Liver (tissue), 8 donors: ENCODE measurements at regions not wholly inside any gene's neighbourhood (a gene's known extent, or its start where the extent isn't known, plus 50 kb on each side); places are given as distances from the start of the nearest gene placed in this dataset.

Source experiments
- DNase-seq: peaks from one replicate; pipeline ENCODE4 v3.0.0-alpha.2; 2017; ENCODE audit warnings: low spot score
- H3K27ac ChIP-seq, 2 donors: one replicate each; pipeline ENCODE4 v1.7.0; 2013; ENCODE audit warnings: inconsistent platforms in 2 of 2, low read length in 2 of 2, control low read depth in 1 of 2, low read depth in 1 of 2, mild to moderate bottlenecking in 1 of 2
- H3K27me3 ChIP-seq, 4 donors: one replicate each; pipeline versions ENCODE4 v1.6.1 to v1.7.0; 2013; ENCODE audit warnings: low read length in 3 of 4, inconsistent platforms in 1 of 4, mild to moderate bottlenecking in 1 of 4, moderate library complexity in 1 of 4; ENCODE audit not compliant: control insufficient read depth in 4 of 4, insufficient read depth in 4 of 4
- H3K36me3 ChIP-seq, 4 donors: one replicate each; pipeline versions ENCODE4 v1.6.1 to v1.7.0; 2013; ENCODE audit warnings: low read length in 3 of 4, mild to moderate bottlenecking in 3 of 4, low read depth in 1 of 4, moderate library complexity in 1 of 4; ENCODE audit not compliant: control insufficient read depth in 4 of 4, insufficient read depth in 3 of 4
- H3K4me1 ChIP-seq, 4 donors: one replicate each; pipeline versions ENCODE4 v1.6.1 to v1.7.0; 2013; ENCODE audit warnings: low read length in 3 of 4, mild to moderate bottlenecking in 3 of 4, moderate library complexity in 1 of 4; ENCODE audit not compliant: control insufficient read depth in 4 of 4, insufficient read depth in 4 of 4
- H3K4me3 ChIP-seq, 3 donors: one replicate each; pipeline versions ENCODE4 v1.6.1 to v1.7.0; 2013; ENCODE audit warnings: low read length in 3 of 3, control low read depth in 1 of 3, low read depth in 1 of 3, mild to moderate bottlenecking in 1 of 3
- H3K9ac ChIP-seq, 2 donors: one replicate each; pipeline ENCODE4 v1.7.0; 2013; ENCODE audit warnings: low read length in 2 of 2, mild to moderate bottlenecking in 2 of 2, moderate library complexity in 2 of 2, control low read depth in 1 of 2, low read depth in 1 of 2
- H3K9me3 ChIP-seq, 4 donors: one replicate each; pipeline versions ENCODE4 v1.6.1 to v1.7.0; 2013; ENCODE audit warnings: low read length in 3 of 4; ENCODE audit not compliant: control insufficient read depth in 4 of 4
- ATF3 ChIP-seq: IDR thresholded peaks from 2 replicates; pipeline ENCODE4 v1.6.1; 2016; ENCODE audit warnings: antibody characterized with exemption
- CTCF ChIP-seq: fragments of 150-350 bp; IDR thresholded peaks from 2 replicates; pipeline ENCODE4 v1.5.1; 2017; ENCODE audit warnings: improper control_type of control experiment, low read depth, low read length; ENCODE audit not compliant: missing input control
- EGR1 ChIP-seq, 2 donors: IDR thresholded peaks; 2 replicates each; pipeline ENCODE4 v1.6.1; 2016 to 2018; ENCODE audit warnings: antibody characterized with exemption in 2 of 2, low read depth in 2 of 2
- FOXA1 ChIP-seq: IDR thresholded peaks from 2 replicates; pipeline ENCODE4 v1.6.1; 2016; ENCODE audit warnings: antibody characterized with exemption
- FOXA2 ChIP-seq: IDR thresholded peaks from 2 replicates; pipeline ENCODE4 v1.6.1; 2016; ENCODE audit warnings: antibody characterized with exemption
- GABPA ChIP-seq, 2 donors: IDR thresholded peaks in 1 of 2; conservative IDR thresholded peaks in 1 of 2; 2 replicates each; pipeline ENCODE4 v1.6.1; 2016; ENCODE audit warnings: antibody characterized with exemption in 2 of 2, mild to moderate bottlenecking in 1 of 2, moderate library complexity in 1 of 2
- HNF4A ChIP-seq, 2 donors: conservative IDR thresholded peaks; 2 replicates each; pipeline ENCODE4 v1.6.1; 2016; ENCODE audit warnings: antibody characterized with exemption in 2 of 2, mild to moderate bottlenecking in 2 of 2
- HNF4G ChIP-seq: IDR thresholded peaks from 2 replicates; pipeline ENCODE4 v1.6.1; 2016; ENCODE audit warnings: antibody characterized with exemption
- JUND ChIP-seq, 2 donors: IDR thresholded peaks; 2 replicates each; pipeline ENCODE4 v1.6.1; 2016; ENCODE audit warnings: antibody characterized with exemption in 2 of 2
- MAX ChIP-seq: IDR thresholded peaks from 2 replicates; pipeline ENCODE4 v1.6.1; 2016; ENCODE audit warnings: antibody characterized with exemption
- NR2F2 ChIP-seq: IDR thresholded peaks from 2 replicates; pipeline ENCODE4 v1.6.1; 2016; ENCODE audit warnings: antibody characterized with exemption
- RAD21 ChIP-seq, 2 donors: IDR thresholded peaks; 2 replicates each; pipeline ENCODE4 v1.6.1; 2016; ENCODE audit warnings: antibody characterized with exemption in 2 of 2, mild to moderate bottlenecking in 2 of 2
- REST ChIP-seq: IDR thresholded peaks from 2 replicates; pipeline ENCODE4 v1.6.1; 2016; ENCODE audit warnings: antibody characterized with exemption, mild to moderate bottlenecking
- RXRA ChIP-seq, 2 donors: IDR thresholded peaks; 2 replicates each; pipeline ENCODE4 v1.6.1; 2017 to 2018; ENCODE audit warnings: antibody characterized with exemption in 2 of 2, mild to moderate bottlenecking in 1 of 2
- SP1 ChIP-seq: IDR thresholded peaks from 2 replicates; pipeline ENCODE4 v1.6.1; 2018; ENCODE audit warnings: antibody characterized with exemption, mild to moderate bottlenecking
- TAF1 ChIP-seq: conservative IDR thresholded peaks from 2 replicates; pipeline ENCODE4 v1.6.1; 2016; ENCODE audit warnings: antibody characterized with exemption, mild to moderate bottlenecking
- YY1 ChIP-seq: IDR thresholded peaks from 2 replicates; pipeline ENCODE4 v1.6.1; 2016; ENCODE audit warnings: antibody characterized with exemption, mild to moderate bottlenecking
- ZBTB33 ChIP-seq: IDR thresholded peaks from 2 replicates; pipeline ENCODE4 v1.6.1; 2016; ENCODE audit warnings: antibody characterized with exemption
- WGBS: extraction: QIAGEN DNeasy Blood & Tissue Kit; methylation state at CpG from one replicate; pipeline ENCODE4 v1.1.7; 2013; 5-methylcytosine and 5-hydroxymethylcytosine counted together
- donor health status: healthy.
- donor health status: healthy.
- donor health status: healthy.
- donor health status: healthy.
- donor health status: healthy.

GRCh38 chr9:20250791-20251190, 371.5 kb downstream of the MLLT3 start:
- TF ChIP-seq HNF4G (no peak), FOXA2 (no peak), RAD21 (IDR thresholded peaks at IDR 0.05) (no peak), FOXA1 (no peak), HNF4A (conservative IDR thresholded peaks at IDR 0.05) (no peak), EGR1 (IDR thresholded peaks at IDR 0.05; ENCODE audit: low read depth in 2 of 2) (no peak), TAF1 (no peak), SP1 (no peak), CTCF (no peak), REST (no peak), ZBTB33 (no peak), MAX (no peak), JUND (IDR thresholded peaks at IDR 0.05) (no peak), GABPA (IDR thresholded peaks at IDR 0.05 in 1 of 2, conservative IDR thresholded peaks at IDR 0.05 in 1 of 2) (no peak), ATF3 (no peak), NR2F2 (no peak)
- H3K4me3 ChIP-seq, result no peak overlapping the region
- WGBS, result 77% methylated on average over 6 of the region's 6 CpGs

GRCh38 chr9:20244271-20244670, 378.0 kb downstream of the MLLT3 start:
- H3K27me3 ChIP-seq, result peaks cover 0 to 2% (median 0%) of the 10 kb centered on the region in 4 donors
- no peaks in the 10 kb centered on the region for H3K9me3 ChIP-seq
- TF ChIP-seq GABPA (IDR thresholded peaks at IDR 0.05 in 1 of 2, conservative IDR thresholded peaks at IDR 0.05 in 1 of 2) (no peak), RAD21 (IDR thresholded peaks at IDR 0.05) (no peak), FOXA1 (no peak), RXRA (IDR thresholded peaks at IDR 0.05) (no peak), CTCF (no peak), TAF1 (no peak), EGR1 (IDR thresholded peaks at IDR 0.05; ENCODE audit: low read depth in 2 of 2) (no peak), YY1 (no peak), HNF4A (conservative IDR thresholded peaks at IDR 0.05) (no peak), REST (no peak)
- DNase-seq, result no peak
- no peaks in the 10 kb centered on the region for H3K4me1 ChIP-seq
- no peak overlapping the region for H3K9ac ChIP-seq
- no peak overlapping the region for H3K27ac ChIP-seq
- H3K4me3 ChIP-seq, result no peak overlapping the region
- H3K36me3 ChIP-seq, result no peaks in the 10 kb centered on the region
- WGBS, result 81% methylated on average over 6 of the region's 6 CpGs

More at GRCh38 chr9:20250791-20251190, 371.5 kb downstream of the MLLT3 start:
- Histone ChIP-seq H3K27ac (no peak overlapping the region), H3K36me3 (no peaks in the 10 kb centered on the region), H3K9me3 (no peaks in the 10 kb centered on the region), H3K4me1 (no peaks in the 10 kb centered on the region), H3K9ac (no peak overlapping the region), H3K27me3 (no peaks in the 10 kb centered on the region)
- no peak for DNase-seq
